K562 (cell line): ENCODE measurements at regions not wholly inside any gene's neighbourhood (a gene's known extent, or its start where the extent isn't known, plus 50 kb on each side); places are given as distances from the start of the nearest gene placed in this dataset.

Source experiments
- ATAC-seq: fragments of 200-7000 bp; cut with Tn5 transposase; 3 replicates; pipeline ENCODE4 v1.9.1; 2020; ENCODE audit warnings: moderate library complexity
- BruUV-seq: library from RNA; stranded (reverse); fragments of 400-500 nt; replicated peaks from 2 replicates; lab custom pipeline; 2021; lab: Mats Ljungman, UMichigan
- CTCF ChIA-PET: fragments of 300-600 bp; formaldehyde crosslinking; extraction: SDS; loops from one replicate; lab custom pipeline; 2021; ENCODE audit warnings: low intra/inter-chr PET ratio; lab: Yijun Ruan, JAX
- POLR2A ChIA-PET: fragments of 300-600, 350-650 bp; sonication (Branson Sonifier 250); formaldehyde crosslinking; extraction: SDS; loops from one replicate; lab custom pipeline; 2021; ENCODE audit warnings: antibody characterized with exemption, inconsistent platforms; lab: Yijun Ruan, JAX
- DNase-seq, 4 experiments: peaks; one replicate each; pipeline versions ENCODE4 v3.0.0 to v3.0.0-alpha.2; 2011 to 2018; ENCODE audit warnings: low spot score in 3 of 4, mixed read lengths in 3 of 4; ENCODE audit errors: extremely low read depth in 1 of 4
- FAIRE-seq: peaks from 2 replicates; lab custom pipeline; 2011; peaks lifted over from hg19 to GRCh38; lab: Jason Lieb, UNC
- H2AFZ ChIP-seq: 2 replicates; pipeline ENCODE4 v1.6.0; 2011; ENCODE audit warnings: low read depth, low read length, control low read depth, inconsistent platforms
- H3K27ac ChIP-seq: fragments of 200-600 bp; 3 replicates; pipeline ENCODE4 v1.8.0; 2011; ENCODE audit warnings: low read depth, mild to moderate bottlenecking, control low read depth, inconsistent platforms, low read length, moderate library complexity, mixed read lengths; ENCODE audit errors: extremely low read depth
- H3K27me3 ChIP-seq, 2 experiments: fragments of 300-600 bp in 1 of 2; 2 replicates in 1 of 2; 3 replicates in 1 of 2; pipeline versions ENCODE4 v1.6.0 to v1.8.0; 2011; ENCODE audit warnings: inconsistent platforms in 2 of 2, low read length in 2 of 2, mild to moderate bottlenecking in 1 of 2, mixed read lengths in 1 of 2, moderate library complexity in 1 of 2; ENCODE audit not compliant: control insufficient read depth in 2 of 2, insufficient read depth in 2 of 2
- H3K36me3 ChIP-seq: fragments of 300-600 bp; 3 replicates; pipeline ENCODE4 v1.8.0; 2011; ENCODE audit warnings: mild to moderate bottlenecking, low read length, inconsistent platforms; ENCODE audit not compliant: control insufficient read depth, insufficient read depth
- H3K4me1 ChIP-seq, 2 experiments: fragments of 200-600 bp in 1 of 2; replicated peaks in 1 of 2; 2 replicates in 1 of 2; 3 replicates in 1 of 2; pipeline versions ENCODE4 v1.5.1 to v1.8.0; 2011; ENCODE audit warnings: inconsistent platforms in 2 of 2, low read length in 2 of 2, mild to moderate bottlenecking in 1 of 2, mixed read lengths in 1 of 2, moderate library complexity in 1 of 2; ENCODE audit not compliant: control insufficient read depth in 2 of 2, insufficient read depth in 2 of 2
- H3K4me2 ChIP-seq: 2 replicates; pipeline ENCODE4 v1.6.1; 2011; ENCODE audit warnings: low read length, control low read depth, inconsistent platforms, mixed read lengths; ENCODE audit not compliant: insufficient read depth
- H3K4me3 ChIP-seq: fragments of 200-600 bp; sonication (generic), shearing (Covaris generic); 2 replicates; pipeline ENCODE4 v1.5.1; 2016; ENCODE audit warnings: control low read depth, inconsistent platforms
- H3K79me2 ChIP-seq: fragments of 200-600 bp; 3 replicates; pipeline ENCODE4 v1.8.0; 2011; ENCODE audit warnings: low read length, inconsistent platforms; ENCODE audit not compliant: control insufficient read depth, insufficient read depth
- H3K9ac ChIP-seq, 2 experiments: 2 replicates each; pipeline versions ENCODE4 v1.6.0 to v1.6.1; 2011; ENCODE audit warnings: low read depth in 2 of 2, low read length in 2 of 2, control low read depth in 1 of 2, inconsistent platforms in 1 of 2, mild to moderate bottlenecking in 1 of 2, mixed read lengths in 1 of 2; ENCODE audit not compliant: insufficient read depth in 1 of 2
- H3K9me1 ChIP-seq: one replicate; pipeline ENCODE4 v1.6.0; 2011; ENCODE audit warnings: inconsistent platforms, mild to moderate bottlenecking, low read length, moderate library complexity; ENCODE audit not compliant: control insufficient read depth, insufficient read depth
- H3K9me3 ChIP-seq: replicated peaks from 2 replicates; pipeline ENCODE4 v1.5.1; 2011; ENCODE audit warnings: low read depth, low read length, inconsistent platforms; ENCODE audit not compliant: control insufficient read depth, insufficient read depth
- H4K20me1 ChIP-seq: replicated peaks from 2 replicates; pipeline ENCODE4 v1.6.1; 2011; ENCODE audit warnings: low read length, inconsistent platforms, mixed read lengths; ENCODE audit not compliant: control insufficient read depth, insufficient read depth
- HLTF ChIP-seq: fragments of 450-650 bp; IDR thresholded peaks from 2 replicates; pipeline ENCODE4 v1.6.1; 2016
- SMAD2 ChIP-seq: fragments of 150-350 bp; IDR thresholded peaks from 2 replicates; pipeline ENCODE4 v1.6.1; 2014; ENCODE audit warnings: low read depth, mild to moderate bottlenecking, low read length
- SRSF9 ChIP-seq: fragments of 200-400 bp; formaldehyde crosslinking; IDR thresholded peaks from 2 replicates; pipeline ENCODE4 v1.6.1; 2017; ENCODE audit warnings: low read depth, low read length, borderline replicate concordance
- ZNF699 ChIP-seq: fragments of 250-450 bp; sonication (Bioruptor Pico); IDR thresholded peaks from 2 replicates; pipeline ENCODE4 v1.8.0; 2021; ENCODE audit warnings: mild to moderate bottlenecking, moderate library complexity; ENCODE audit not compliant: insufficient replicate concordance
- WGBS: fragments of 100-300 bp; shearing (Covaris generic); methylation state at CpG from one replicate; pipeline ENCODE4 v1.1.6; 2016; ENCODE audit warnings: low coverage, mixed read lengths; ENCODE audit not compliant: insufficient coverage; ENCODE audit errors: missing lambda C conversion rate; 5-methylcytosine and 5-hydroxymethylcytosine counted together
- in situ Hi-C: fragments of 300-500 bp; cut with MboI; formaldehyde crosslinking; loops from 4 replicates; pipeline ENCODE4 v1.15.0; 2018; ENCODE audit warnings: inconsistent platforms, mixed read lengths
- intact Hi-C: fragments of 100-400 bp; cut with micrococcal nuclease; formaldehyde crosslinking; loops from 2 replicates; pipeline ENCODE4 v1.14.2; 2022
- TF ChIP-seq, protein P1 (sequence below): fragments of 250-450 bp; sonication (Bioruptor Pico); IDR thresholded peaks from 2 replicates; pipeline ENCODE4 v1.8.0; 2021; ENCODE audit warnings: moderate library complexity, mild to moderate bottlenecking, inconsistent platforms
- TF ChIP-seq, protein P2 (sequence below): fragments of 450-650 bp; IDR thresholded peaks from 2 replicates; pipeline ENCODE4 v1.6.1; 2016; ENCODE audit warnings: borderline replicate concordance

DNA sequence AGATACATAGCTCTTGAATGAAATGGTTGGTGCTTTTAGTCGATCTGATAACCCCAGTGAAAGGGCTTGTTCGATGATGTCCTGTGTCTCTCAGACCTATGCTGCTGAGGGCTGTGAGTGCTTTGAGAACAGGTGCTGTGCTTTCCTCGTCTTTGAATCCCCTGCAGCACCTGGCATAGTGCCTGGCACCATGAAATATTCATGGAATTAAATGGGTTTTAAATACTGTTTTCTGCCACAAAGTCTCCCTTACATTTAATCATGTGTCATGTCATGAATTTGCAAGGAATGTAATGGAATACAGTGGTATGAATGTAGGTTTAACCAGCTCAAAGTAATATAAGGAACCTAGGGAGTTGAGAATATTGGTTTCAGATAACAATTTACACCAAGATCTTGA lies 220.5 kb upstream of the PRICKLE1 start:
- WGBS = 0% methylated on average over 3 of the region's 3 CpGs
- Histone ChIP-seq H2AFZ (no peak overlapping the region), H3K4me2 (no peak overlapping the region), H3K27ac (no peak overlapping the region), H3K79me2 (no peaks in the 10 kb centered on the region), H3K9me3 (no peaks in the 10 kb centered on the region), H3K27me3 (no peaks in the 10 kb centered on the region), H3K4me1 (no peaks in the 10 kb centered on the region), H3K9me1 (no peaks in the 10 kb centered on the region), H3K9ac (no peak overlapping the region), H3K36me3 (no peaks in the 10 kb centered on the region), H3K4me3 (no peak overlapping the region), H4K20me1 (no peaks in the 10 kb centered on the region)
- in situ Hi-C loops = no loop called here
- DNase-seq = no peak
- ChIA-PET POLR2A (no interaction called here), CTCF (no interaction called here)
- intact Hi-C loops = no loop called here
- no peak for ATAC-seq
- BruUV-seq = no TSS peak
- no peak for TF ChIP-seq ZNF699
- TF ChIP-seq, protein P1, sequence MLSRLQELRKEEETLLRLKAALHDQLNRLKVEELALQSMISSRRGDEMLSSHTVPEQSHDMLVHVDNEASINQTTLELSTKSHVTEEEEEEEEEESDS (CRISPR knock-in tag) = no peak
- no peak for FAIRE-seq

DNA sequence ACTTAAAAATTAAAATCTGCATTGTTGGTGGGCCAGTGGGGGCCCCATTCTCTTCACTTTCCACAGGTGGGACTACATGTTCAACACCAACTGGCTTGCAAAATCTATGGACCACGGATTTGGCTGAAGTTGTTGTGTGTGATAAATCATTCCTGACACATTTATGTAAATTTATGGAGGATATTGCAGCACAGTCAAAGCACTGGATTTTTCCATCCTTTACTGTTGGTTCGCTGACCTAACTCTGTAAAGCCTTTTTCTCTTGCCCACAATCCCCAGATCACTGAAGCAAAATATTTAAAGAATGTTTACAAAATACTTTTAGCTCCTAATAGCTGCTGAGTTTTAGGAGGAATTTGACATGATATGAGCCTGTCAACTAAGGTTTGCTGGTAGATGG lies 219.7 kb upstream of the PRICKLE1 start:
- no peak for DNase-seq
- no peaks in the 10 kb centered on the region for H3K9me3 ChIP-seq
- WGBS = 0% methylated on average over 2 of the region's 2 CpGs
- H3K4me3 ChIP-seq = no peak overlapping the region
- H3K79me2 ChIP-seq = no peaks in the 10 kb centered on the region
- BruUV-seq = no TSS peak
- no peak overlapping the region for H2AFZ ChIP-seq
- FAIRE-seq = no peak
- no peaks in the 10 kb centered on the region for H3K9me1 ChIP-seq
- no peaks in the 10 kb centered on the region for H4K20me1 ChIP-seq
- no peak overlapping the region for H3K4me2 ChIP-seq
- no peaks in the 10 kb centered on the region for H3K27me3 ChIP-seq
- POLR2A ChIA-PET = no interaction called here
- in situ Hi-C loops (no loop called here), intact Hi-C loops (no loop called here)
- CTCF ChIA-PET = no interaction called here
- no peaks in the 10 kb centered on the region for H3K36me3 ChIP-seq
- H3K27ac ChIP-seq = no peak overlapping the region
- ATAC-seq = no peak
- no peaks in the 10 kb centered on the region for H3K4me1 ChIP-seq
- no peak overlapping the region for H3K9ac ChIP-seq
- TF ChIP-seq, protein P2, sequence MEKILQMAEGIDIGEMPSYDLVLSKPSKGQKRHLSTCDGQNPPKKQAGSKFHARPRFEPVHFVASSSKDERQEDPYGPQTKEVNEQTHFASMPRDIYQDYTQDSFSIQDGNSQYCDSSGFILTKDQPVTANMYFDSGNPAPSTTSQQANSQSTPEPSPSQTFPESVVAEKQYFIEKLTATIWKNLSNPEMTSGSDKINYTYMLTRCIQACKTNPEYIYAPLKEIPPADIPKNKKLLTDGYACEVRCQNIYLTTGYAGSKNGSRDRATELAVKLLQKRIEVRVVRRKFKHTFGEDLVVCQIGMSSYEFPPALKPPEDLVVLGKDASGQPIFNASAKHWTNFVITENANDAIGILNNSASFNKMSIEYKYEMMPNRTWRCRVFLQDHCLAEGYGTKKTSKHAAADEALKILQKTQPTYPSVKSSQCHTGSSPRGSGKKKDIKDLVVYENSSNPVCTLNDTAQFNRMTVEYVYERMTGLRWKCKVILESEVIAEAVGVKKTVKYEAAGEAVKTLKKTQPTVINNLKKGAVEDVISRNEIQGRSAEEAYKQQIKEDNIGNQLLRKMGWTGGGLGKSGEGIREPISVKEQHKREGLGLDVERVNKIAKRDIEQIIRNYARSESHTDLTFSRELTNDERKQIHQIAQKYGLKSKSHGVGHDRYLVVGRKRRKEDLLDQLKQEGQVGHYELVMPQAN = no peak
- TF ChIP-seq HLTF (no peak), SRSF9 (no peak), SMAD2 (no peak)
